ENCODE measurements at regions not wholly inside any gene's neighbourhood (a gene's known extent, or its start where the extent isn't known, plus 50 kb on each side); places are given as distances from the start of the nearest gene placed in this dataset.

DNA sequence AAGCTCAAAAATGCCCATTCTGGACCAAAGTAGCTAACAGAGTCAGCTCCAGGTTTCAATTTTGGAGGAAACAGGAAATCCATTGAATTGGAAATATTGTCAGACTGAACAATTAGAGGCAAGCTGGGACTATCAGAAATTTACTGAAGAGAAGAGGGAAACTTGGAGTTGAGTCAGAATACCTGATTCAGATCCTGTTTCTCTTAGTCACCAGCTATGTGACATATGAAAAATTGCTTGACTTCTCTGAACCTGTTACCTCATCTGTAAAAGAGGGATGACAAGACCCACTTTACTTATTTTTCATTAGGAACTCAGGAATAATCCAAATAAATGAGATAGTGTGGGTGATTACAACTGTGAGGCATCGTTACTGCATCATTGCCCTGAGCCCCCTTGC lies 148.9 kb upstream of the CADM1 start:
- TF ChIP-seq, protein P1, sequence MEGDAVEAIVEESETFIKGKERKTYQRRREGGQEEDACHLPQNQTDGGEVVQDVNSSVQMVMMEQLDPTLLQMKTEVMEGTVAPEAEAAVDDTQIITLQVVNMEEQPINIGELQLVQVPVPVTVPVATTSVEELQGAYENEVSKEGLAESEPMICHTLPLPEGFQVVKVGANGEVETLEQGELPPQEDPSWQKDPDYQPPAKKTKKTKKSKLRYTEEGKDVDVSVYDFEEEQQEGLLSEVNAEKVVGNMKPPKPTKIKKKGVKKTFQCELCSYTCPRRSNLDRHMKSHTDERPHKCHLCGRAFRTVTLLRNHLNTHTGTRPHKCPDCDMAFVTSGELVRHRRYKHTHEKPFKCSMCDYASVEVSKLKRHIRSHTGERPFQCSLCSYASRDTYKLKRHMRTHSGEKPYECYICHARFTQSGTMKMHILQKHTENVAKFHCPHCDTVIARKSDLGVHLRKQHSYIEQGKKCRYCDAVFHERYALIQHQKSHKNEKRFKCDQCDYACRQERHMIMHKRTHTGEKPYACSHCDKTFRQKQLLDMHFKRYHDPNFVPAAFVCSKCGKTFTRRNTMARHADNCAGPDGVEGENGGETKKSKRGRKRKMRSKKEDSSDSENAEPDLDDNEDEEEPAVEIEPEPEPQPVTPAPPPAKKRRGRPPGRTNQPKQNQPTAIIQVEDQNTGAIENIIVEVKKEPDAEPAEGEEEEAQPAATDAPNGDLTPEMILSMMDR (conservative IDR thresholded peaks at IDR 0.05 in 1 of 2, IDR thresholded peaks at IDR 0.05 in 1 of 2; ENCODE audit: extremely low read depth in 1 of 2, insufficient read depth in 1 of 2, low read depth in 1 of 2, low read length in 2 of 2): no peak
- TF ChIP-seq EZH2 (IDR thresholded peaks at IDR 0.05; ENCODE audit: borderline replicate concordance, low read length): no peak

Measured in mammary epithelial cell (primary cell).